PC-9 (cell line): ENCODE measurements at regions not wholly inside any gene's neighbourhood (a gene's known extent, or its start where the extent isn't known, plus 50 kb on each side); places are given as distances from the start of the nearest gene placed in this dataset.

ENCODE experiments used
- EZH2 ChIP-seq: fragments of 200-600 bp; sonication (generic); IDR thresholded peaks from 2 replicates; pipeline ENCODE4 v1.8.0; 2017; ENCODE audit warnings: antibody characterized with exemption, low read depth
- TF ChIP-seq, protein P1 (sequence below): fragments of 200-600 bp; sonication (generic); conservative IDR thresholded peaks from 2 replicates; pipeline ENCODE4 v1.6.1; 2017; ENCODE audit warnings: mixed run types, antibody characterized with exemption, mild to moderate bottlenecking, moderate library complexity

DNA sequence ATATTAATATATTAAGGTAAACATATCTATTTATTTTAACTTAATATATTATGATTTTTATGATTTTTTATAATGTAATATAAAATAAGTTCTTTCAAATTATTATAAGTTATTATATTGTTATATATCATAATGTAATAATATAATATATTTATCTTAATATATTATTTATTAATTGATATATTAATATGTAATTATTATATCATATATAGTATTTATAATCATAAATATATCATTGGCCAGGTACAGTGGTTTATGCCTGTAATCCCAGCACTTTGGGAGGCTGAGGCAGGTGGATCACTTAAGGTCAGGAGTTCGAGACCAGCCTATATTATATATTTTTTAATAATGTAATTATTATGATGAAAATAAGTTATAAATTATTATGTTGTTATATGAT, 118.1 kb downstream of the MPP7 start:
- TF ChIP-seq, protein P1, sequence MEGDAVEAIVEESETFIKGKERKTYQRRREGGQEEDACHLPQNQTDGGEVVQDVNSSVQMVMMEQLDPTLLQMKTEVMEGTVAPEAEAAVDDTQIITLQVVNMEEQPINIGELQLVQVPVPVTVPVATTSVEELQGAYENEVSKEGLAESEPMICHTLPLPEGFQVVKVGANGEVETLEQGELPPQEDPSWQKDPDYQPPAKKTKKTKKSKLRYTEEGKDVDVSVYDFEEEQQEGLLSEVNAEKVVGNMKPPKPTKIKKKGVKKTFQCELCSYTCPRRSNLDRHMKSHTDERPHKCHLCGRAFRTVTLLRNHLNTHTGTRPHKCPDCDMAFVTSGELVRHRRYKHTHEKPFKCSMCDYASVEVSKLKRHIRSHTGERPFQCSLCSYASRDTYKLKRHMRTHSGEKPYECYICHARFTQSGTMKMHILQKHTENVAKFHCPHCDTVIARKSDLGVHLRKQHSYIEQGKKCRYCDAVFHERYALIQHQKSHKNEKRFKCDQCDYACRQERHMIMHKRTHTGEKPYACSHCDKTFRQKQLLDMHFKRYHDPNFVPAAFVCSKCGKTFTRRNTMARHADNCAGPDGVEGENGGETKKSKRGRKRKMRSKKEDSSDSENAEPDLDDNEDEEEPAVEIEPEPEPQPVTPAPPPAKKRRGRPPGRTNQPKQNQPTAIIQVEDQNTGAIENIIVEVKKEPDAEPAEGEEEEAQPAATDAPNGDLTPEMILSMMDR = no peak
- TF ChIP-seq EZH2 = no peak
